ENCODE measurements at regions not wholly inside any gene's neighbourhood (a gene's known extent, or its start where the extent isn't known, plus 50 kb on each side); places are given as distances from the start of the nearest gene placed in this dataset.

DNA sequence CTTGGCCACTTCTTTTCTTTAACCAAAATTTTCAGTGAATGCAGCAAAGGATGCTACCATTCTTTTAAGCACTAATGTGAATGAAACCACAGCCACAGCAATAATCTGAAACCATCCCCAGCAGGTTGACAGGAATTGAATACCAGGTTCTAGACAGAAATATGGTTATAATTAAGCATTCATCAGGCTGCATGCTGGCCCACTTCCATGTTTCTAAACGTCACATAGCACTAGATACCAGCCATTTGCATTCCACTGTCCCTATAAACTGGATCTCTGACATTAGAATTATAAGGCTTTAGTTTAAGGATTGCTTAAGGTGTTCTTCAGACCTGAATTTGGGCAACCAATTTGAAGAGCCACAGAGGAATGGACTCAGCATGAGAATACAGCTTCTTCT, 340.8 kb upstream of the KLF6 start:
- no peak overlapping the region for H3K27ac ChIP-seq
- DNase-seq (ENCODE audit: low spot score in 2 of 2): no peak
- no peaks in the 10 kb centered on the region for H3K27me3 ChIP-seq
- H3K4me1 ChIP-seq: peaks cover 3% of the 10 kb centered on the region
- no peak overlapping the region for H3K4me3 ChIP-seq
- WGBS: 54% methylated on average over 1 of the region's 1 CpG
- H3K36me3 ChIP-seq: no peaks in the 10 kb centered on the region
- no peaks in the 10 kb centered on the region for H3K9me3 ChIP-seq
- no peak for TF ChIP-seq EP300 (IDR thresholded peaks at IDR 0.05)
- no peak for TF ChIP-seq POLR2AphosphoS5 (IDR thresholded peaks at IDR 0.05)

DNA sequence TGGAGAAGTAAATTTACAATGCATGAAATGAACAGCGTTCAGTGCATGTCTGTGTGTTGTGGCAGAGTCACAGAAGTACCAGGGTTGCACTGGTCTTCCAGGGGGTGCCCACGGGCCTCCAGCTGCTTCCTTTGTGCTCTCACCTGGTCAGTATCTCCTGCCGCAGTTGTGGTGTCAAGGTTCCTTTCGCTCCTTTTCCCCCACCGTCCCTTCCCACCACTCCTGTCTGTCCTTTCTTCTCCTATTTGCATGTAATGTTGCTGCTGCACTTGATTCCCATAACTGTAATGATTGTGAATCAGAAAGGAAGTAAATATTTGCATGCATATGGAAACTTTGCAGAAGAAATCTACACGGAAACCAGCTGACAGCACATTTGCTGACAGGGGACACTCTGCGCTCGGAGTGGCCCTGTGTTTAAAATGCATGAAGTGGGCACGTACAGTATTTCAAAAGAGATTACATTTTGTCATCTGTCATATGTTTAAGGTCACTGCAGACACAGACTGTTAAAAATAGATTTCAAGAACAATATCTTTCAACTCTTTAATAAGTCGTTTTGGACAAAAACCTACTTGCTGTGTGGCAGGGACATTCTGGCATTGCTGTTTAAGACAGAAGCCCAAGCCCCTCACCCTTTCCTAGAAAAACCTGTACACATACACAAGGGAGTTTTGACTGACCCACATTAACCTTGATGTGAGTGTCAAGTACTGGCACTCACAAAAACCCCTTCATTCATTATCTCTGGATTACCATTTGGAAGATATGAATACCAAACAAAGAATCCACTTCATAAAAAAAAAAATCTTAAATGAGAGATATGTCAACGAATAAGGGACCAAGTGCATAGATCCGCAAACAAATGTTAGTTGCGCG, 336.7 kb upstream of the KLF6 start:
- no peak for DNase-seq (ENCODE audit: low spot score in 2 of 2)
- Histone ChIP-seq H3K9me3 (no peaks in the 10 kb centered on the region), H3K4me1 (peaks cover 2% of the 10 kb centered on the region), H3K27me3 (no peaks in the 10 kb centered on the region), H3K4me3 (no peak overlapping the region), H3K27ac (no peak overlapping the region), H3K36me3 (no peaks in the 10 kb centered on the region)
- TF ChIP-seq POLR2AphosphoS5 (IDR thresholded peaks at IDR 0.05) (no peak), POLR2A (IDR thresholded peaks at IDR 0.05) (no peak), EP300 (IDR thresholded peaks at IDR 0.05) (no peak)
- TF ChIP-seq, protein P1, sequence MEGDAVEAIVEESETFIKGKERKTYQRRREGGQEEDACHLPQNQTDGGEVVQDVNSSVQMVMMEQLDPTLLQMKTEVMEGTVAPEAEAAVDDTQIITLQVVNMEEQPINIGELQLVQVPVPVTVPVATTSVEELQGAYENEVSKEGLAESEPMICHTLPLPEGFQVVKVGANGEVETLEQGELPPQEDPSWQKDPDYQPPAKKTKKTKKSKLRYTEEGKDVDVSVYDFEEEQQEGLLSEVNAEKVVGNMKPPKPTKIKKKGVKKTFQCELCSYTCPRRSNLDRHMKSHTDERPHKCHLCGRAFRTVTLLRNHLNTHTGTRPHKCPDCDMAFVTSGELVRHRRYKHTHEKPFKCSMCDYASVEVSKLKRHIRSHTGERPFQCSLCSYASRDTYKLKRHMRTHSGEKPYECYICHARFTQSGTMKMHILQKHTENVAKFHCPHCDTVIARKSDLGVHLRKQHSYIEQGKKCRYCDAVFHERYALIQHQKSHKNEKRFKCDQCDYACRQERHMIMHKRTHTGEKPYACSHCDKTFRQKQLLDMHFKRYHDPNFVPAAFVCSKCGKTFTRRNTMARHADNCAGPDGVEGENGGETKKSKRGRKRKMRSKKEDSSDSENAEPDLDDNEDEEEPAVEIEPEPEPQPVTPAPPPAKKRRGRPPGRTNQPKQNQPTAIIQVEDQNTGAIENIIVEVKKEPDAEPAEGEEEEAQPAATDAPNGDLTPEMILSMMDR (IDR thresholded peaks at IDR 0.05): no peak
- 68% methylated on average over 14 of the region's 14 CpGs for WGBS

DNA sequence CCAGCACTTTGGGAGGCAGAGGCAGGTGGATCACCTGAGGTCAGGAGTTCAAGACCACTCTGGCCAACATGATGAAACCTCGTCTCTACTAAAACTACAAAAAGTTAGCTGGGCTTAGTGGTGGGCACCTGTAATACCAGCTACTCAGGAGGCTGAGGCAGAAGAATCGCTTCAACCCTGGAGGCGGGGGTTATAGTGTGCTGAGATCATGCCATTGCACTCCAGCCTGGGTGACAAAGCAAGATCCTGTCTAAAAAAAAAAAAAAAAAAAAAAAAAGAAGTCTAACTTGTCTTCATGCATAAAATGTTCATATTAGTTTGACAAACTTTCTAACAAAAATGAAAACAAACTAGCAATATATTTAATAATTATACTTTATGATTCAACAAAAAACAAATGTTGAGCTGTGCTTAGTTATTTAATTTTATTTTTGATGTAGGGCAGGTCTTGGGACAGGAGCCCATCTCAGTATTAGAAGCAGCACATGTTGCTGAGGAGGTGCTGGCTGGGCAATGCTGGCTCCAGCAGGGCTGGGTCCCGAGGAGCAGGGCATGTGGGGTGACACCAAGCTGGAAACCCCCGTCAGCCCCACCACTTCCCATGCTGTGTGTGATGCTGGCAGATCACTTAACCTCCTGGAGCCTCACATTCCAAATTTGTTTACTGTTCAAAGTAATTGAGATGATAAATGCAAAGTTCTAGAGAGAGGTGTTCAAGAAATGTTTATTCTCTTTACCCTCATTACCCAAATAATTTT, 335.3 kb upstream of the KLF6 start:
- H3K4me3 ChIP-seq: no peak overlapping the region
- WGBS: 64% methylated on average over 5 of the region's 5 CpGs
- TF ChIP-seq, protein P1 (IDR thresholded peaks at IDR 0.05): no peak
- TF ChIP-seq POLR2A (IDR thresholded peaks at IDR 0.05): no peak
- TF ChIP-seq EP300 (IDR thresholded peaks at IDR 0.05): no peak
- TF ChIP-seq POLR2AphosphoS5 (IDR thresholded peaks at IDR 0.05): no peak
- no peaks in the 10 kb centered on the region for H3K9me3 ChIP-seq
- no peaks in the 10 kb centered on the region for H3K27me3 ChIP-seq
- H3K4me1 ChIP-seq: peaks cover 2% of the 10 kb centered on the region
- no peak for DNase-seq (ENCODE audit: low spot score in 2 of 2)
- no peak overlapping the region for H3K27ac ChIP-seq
- no peaks in the 10 kb centered on the region for H3K36me3 ChIP-seq

DNA sequence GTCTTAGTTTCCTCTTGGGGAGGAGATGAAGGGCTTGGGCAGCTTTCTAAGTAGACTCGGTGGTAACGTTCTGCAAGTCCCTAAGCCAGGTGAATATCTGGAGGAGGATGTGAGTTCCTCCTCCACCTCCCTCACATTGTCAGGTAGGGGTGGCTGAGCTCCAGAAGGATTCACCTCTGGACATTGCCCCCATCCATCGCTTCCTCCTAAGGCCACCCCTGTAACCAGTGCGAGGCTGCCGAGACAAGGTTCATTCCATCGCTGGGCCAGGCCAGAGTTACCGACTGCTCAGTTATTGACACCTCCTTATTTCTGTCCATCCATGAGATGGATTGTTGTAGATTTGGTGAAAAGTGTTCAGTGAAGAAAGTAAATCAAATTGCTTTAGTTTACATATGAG, 334.1 kb upstream of the KLF6 start:
- H3K27ac ChIP-seq: no peak overlapping the region
- no peak overlapping the region for H3K4me3 ChIP-seq
- no peak for TF ChIP-seq EP300 (IDR thresholded peaks at IDR 0.05)
- no peak for TF ChIP-seq POLR2AphosphoS5 (IDR thresholded peaks at IDR 0.05)
- TF ChIP-seq POLR2A (IDR thresholded peaks at IDR 0.05): no peak
- TF ChIP-seq, protein P1 (IDR thresholded peaks at IDR 0.05): no peak
- H3K9me3 ChIP-seq: no peaks in the 10 kb centered on the region
- no peaks in the 10 kb centered on the region for H3K36me3 ChIP-seq
- WGBS: 86% methylated on average over 7 of the region's 7 CpGs
- no peaks in the 10 kb centered on the region for H3K27me3 ChIP-seq
- H3K4me1 ChIP-seq: peaks cover 2% of the 10 kb centered on the region
- no peak for DNase-seq (ENCODE audit: low spot score in 2 of 2)

DNA sequence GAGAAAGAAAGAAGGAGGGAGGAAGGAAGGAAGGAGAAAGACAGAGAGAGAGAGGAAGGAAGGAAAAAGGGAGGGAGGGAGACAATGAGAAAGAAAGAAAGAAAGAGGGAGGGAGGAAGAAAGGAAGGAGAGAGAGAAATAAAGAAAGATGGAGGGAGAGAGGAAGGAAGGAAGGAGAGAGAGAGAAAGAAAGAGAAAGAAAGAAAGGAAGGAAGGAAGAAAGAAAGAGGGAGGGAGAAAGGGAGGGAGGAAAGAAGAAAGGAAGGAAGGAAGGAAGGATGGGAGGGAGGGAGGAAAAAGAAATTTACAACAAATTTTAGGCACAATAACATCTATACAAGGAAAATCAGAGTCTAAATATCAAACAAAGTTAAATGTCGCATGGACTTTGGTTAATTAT, 332.6 kb upstream of the KLF6 start:
- no peak overlapping the region for H3K4me3 ChIP-seq
- H3K27ac ChIP-seq: no peak overlapping the region
- TF ChIP-seq EP300 (IDR thresholded peaks at IDR 0.05) (no peak), POLR2A (IDR thresholded peaks at IDR 0.05) (no peak), POLR2AphosphoS5 (IDR thresholded peaks at IDR 0.05) (no peak)
- TF ChIP-seq, protein P1 (IDR thresholded peaks at IDR 0.05): no peak
- no peaks in the 10 kb centered on the region for H3K36me3 ChIP-seq
- no peaks in the 10 kb centered on the region for H3K9me3 ChIP-seq
- H3K4me1 ChIP-seq: peaks cover 2% of the 10 kb centered on the region
- no peaks in the 10 kb centered on the region for H3K27me3 ChIP-seq
- WGBS: 97% methylated on average over 1 of the region's 1 CpG
- DNase-seq (ENCODE audit: low spot score in 2 of 2): no peak
